ENCODE measurements at regions not wholly inside any gene's neighbourhood (a gene's known extent, or its start where the extent isn't known, plus 50 kb on each side); places are given as distances from the start of the nearest gene placed in this dataset.
"Not testable (repeated sequence)": the region's sequence is repeated elsewhere in the genome, so short reads cannot be mapped to it uniquely, and the experiment has no call there.

GRCh38 chr16:32115562-32115961, 137.5 kb upstream of the TP53TG3D start:
- TF ChIP-seq KDM1A (IDR thresholded peaks at IDR 0.05; ENCODE audit: low read depth); CTCF (IDR thresholded peaks at IDR 0.05); USF2 (IDR thresholded peaks at IDR 0.05); TFCP2L1 (CRISPR knock-in tag; IDR thresholded peaks at IDR 0.05); HOXB5 (CRISPR knock-in tag; IDR thresholded peaks at IDR 0.05); ZFP36 (IDR thresholded peaks at IDR 0.05; ENCODE audit: borderline replicate concordance, partially characterized antibody); KDM5A (IDR thresholded peaks at IDR 0.05); ESRRA (IDR thresholded peaks at IDR 0.05; ENCODE audit: borderline replicate concordance, low read length): not testable (repeated sequence)

Measured in A549 (cell line).